NCI-H1436 treated with DMSO at 0.1 percent for 48 hours (cell line): ENCODE measurements at regions not wholly inside any gene's neighbourhood (a gene's known extent, or its start where the extent isn't known, plus 50 kb on each side); places are given as distances from the start of the nearest gene placed in this dataset.
"Not testable (repeated sequence)": the region's sequence is repeated elsewhere in the genome, so short reads cannot be mapped to it uniquely, and the experiment has no call there.

Source experiments
- DNase-seq: peaks from one replicate; lab custom pipeline; 2025; lab: John Stamatoyannopoulos, UW

GRCh38 chr9:94188246-94188645 is 70.9 kb upstream of the ZNF169 start:
- no peak for DNase-seq

GRCh38 chr9:94191706-94192105 is 67.4 kb upstream of the ZNF169 start:
- DNase-seq = not testable (repeated sequence)

GRCh38 chr9:94198414-94198813 is 60.7 kb upstream of the ZNF169 start:
- no peak for DNase-seq

- DNase-seq = no peak
Measured at GRCh38 chr9:94199776-94200175, 59.3 kb upstream of the ZNF169 start.

- no peak for DNase-seq
Measured at GRCh38 chr9:94204174-94204573, 54.9 kb upstream of the ZNF169 start.

- DNase-seq = no peak
Measured at GRCh38 chr9:94207781-94208180, 51.3 kb upstream of the ZNF169 start.
